ENCODE measurements at regions not wholly inside any gene's neighbourhood (a gene's known extent, or its start where the extent isn't known, plus 50 kb on each side); places are given as distances from the start of the nearest gene placed in this dataset.

DNA sequence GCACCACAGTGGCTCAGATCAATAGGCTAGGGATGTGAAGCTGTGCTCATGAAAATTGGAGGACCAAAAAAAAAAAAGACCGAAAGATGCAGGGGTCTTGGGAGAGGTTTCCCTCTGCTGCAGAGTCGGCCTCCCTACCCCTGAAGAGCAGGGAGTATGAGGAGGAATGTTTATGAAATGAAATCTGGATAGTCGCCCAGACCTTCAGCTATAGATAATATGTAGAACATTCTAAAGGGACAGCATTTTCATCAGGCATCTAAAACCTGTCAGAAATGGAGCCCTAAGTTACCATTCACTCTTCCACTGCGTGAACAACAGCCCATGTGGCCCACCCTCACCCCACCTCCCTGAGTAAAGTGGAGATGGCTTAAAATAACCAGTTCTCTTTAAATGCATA, 122.9 kb downstream of the TMEM174 start:
- H3K27ac ChIP-seq = no peak overlapping the region
- TF ChIP-seq ZFX (IDR thresholded peaks at IDR 0.05) = no peak
- TF ChIP-seq, protein P1, sequence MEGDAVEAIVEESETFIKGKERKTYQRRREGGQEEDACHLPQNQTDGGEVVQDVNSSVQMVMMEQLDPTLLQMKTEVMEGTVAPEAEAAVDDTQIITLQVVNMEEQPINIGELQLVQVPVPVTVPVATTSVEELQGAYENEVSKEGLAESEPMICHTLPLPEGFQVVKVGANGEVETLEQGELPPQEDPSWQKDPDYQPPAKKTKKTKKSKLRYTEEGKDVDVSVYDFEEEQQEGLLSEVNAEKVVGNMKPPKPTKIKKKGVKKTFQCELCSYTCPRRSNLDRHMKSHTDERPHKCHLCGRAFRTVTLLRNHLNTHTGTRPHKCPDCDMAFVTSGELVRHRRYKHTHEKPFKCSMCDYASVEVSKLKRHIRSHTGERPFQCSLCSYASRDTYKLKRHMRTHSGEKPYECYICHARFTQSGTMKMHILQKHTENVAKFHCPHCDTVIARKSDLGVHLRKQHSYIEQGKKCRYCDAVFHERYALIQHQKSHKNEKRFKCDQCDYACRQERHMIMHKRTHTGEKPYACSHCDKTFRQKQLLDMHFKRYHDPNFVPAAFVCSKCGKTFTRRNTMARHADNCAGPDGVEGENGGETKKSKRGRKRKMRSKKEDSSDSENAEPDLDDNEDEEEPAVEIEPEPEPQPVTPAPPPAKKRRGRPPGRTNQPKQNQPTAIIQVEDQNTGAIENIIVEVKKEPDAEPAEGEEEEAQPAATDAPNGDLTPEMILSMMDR (conservative IDR thresholded peaks at IDR 0.05) = no peak

GRCh38 chr5:73295447-73295846, 122.5 kb downstream of the TMEM174 start:
- no peak overlapping the region for H3K27ac ChIP-seq

DNA sequence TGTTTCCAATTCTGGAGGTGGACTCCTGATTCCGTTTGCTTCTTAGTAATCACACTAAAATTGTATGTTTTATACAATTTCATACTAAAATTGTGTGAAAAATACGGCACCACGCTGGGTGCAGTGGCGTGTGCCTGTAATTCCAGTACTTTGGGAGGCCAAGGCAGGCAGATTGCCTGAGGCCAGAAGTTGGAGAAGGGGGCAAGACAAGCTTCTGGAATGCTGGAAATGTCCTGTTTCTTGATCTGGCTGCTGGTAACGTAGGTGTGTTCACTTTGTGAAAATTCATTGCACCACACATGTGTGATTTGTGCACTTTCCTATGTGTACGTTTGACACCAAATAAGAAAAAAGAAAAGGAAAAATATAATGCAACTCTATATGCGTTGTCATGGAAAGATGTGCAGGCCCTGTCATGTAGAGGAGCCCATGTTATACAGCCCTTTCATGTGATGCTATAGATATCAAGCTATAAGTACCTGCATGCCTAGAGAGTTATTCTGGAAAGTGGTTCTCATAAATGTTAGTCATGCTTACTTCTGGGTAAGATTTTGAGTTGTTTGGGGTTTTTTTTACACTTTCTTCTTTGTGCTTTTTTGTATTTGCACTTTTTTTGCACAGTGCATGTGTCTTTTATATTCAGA, 119.9 kb downstream of the TMEM174 start:
- TF ChIP-seq, protein P1 (conservative IDR thresholded peaks at IDR 0.05) = no peak
- no peak for TF ChIP-seq ZFX (IDR thresholded peaks at IDR 0.05)
- H3K27ac ChIP-seq = no peak overlapping the region

More at GRCh38 chr5:73295447-73295846, 122.5 kb downstream of the TMEM174 start:
- TF ChIP-seq, protein P1 (conservative IDR thresholded peaks at IDR 0.05) = peak; percentile 37
- no peak for TF ChIP-seq ZFX (IDR thresholded peaks at IDR 0.05)

DNA sequence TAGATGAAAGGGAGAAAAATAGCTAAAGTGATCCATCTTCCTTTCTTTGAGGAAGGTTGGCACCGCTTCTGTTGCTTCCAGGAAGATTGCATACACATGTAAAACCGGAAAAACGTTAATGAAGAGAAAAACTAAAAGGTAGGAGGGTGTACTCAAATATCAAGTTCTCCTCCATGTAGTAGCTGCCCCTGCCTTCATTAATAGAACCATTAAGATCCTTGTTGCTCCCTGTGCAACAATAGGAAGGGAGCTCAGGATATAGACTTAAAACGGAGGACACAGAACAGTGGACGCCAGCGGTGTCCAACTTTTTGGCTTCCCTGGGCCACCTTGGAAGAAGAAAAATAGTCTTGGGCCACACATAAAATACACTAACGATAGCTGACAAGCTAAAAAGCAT, 118.9 kb downstream of the TMEM174 start:
- H3K27ac ChIP-seq = no peak overlapping the region
- no peak for TF ChIP-seq ZFX (IDR thresholded peaks at IDR 0.05)
- TF ChIP-seq, protein P1 (conservative IDR thresholded peaks at IDR 0.05) = no peak

- TF ChIP-seq, protein P1 (conservative IDR thresholded peaks at IDR 0.05) = 0 out of 2 replicates have a peak, but pooled peaks have one; percentile 4
- TF ChIP-seq ZFX (IDR thresholded peaks at IDR 0.05) = no peak
- no peak overlapping the region for H3K27ac ChIP-seq
Measured at GRCh38 chr5:73290242-73290641, 117.2 kb downstream of the TMEM174 start.

GRCh38 chr5:73288803-73289720, 116.1 kb downstream of the TMEM174 start:
- no peak for TF ChIP-seq ZFX (IDR thresholded peaks at IDR 0.05)
- TF ChIP-seq, protein P1 (conservative IDR thresholded peaks at IDR 0.05) = no peak
- H3K27ac ChIP-seq = no peak overlapping the region

DNA sequence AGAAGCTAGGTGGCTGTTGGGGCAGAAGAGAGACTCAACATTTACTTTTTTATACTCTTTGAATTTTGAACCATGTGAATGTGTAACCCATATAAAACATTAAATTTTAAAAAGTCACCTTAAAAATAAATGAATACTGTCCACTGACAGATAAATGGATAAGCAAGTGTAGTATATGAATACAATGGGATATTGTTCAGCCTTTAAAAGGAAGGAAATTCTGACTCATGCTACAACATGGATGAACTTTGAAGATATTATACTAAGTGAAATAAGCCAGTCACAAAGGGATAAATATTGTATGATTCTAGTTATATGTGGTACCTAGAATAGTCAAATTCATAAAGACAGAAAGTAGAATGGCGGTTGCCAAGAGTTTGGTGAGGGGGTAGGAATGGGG, 113.9 kb downstream of the TMEM174 start:
- no peak overlapping the region for H3K27ac ChIP-seq
- TF ChIP-seq, protein P1 (conservative IDR thresholded peaks at IDR 0.05) = no peak
- no peak for TF ChIP-seq ZFX (IDR thresholded peaks at IDR 0.05)
